ENCODE measurements at regions not wholly inside any gene's neighbourhood (a gene's known extent, or its start where the extent isn't known, plus 50 kb on each side); places are given as distances from the start of the nearest gene placed in this dataset.
A peak's percentile ranks its signal among the peaks of the same experiment; 100 is the strongest.

DNA sequence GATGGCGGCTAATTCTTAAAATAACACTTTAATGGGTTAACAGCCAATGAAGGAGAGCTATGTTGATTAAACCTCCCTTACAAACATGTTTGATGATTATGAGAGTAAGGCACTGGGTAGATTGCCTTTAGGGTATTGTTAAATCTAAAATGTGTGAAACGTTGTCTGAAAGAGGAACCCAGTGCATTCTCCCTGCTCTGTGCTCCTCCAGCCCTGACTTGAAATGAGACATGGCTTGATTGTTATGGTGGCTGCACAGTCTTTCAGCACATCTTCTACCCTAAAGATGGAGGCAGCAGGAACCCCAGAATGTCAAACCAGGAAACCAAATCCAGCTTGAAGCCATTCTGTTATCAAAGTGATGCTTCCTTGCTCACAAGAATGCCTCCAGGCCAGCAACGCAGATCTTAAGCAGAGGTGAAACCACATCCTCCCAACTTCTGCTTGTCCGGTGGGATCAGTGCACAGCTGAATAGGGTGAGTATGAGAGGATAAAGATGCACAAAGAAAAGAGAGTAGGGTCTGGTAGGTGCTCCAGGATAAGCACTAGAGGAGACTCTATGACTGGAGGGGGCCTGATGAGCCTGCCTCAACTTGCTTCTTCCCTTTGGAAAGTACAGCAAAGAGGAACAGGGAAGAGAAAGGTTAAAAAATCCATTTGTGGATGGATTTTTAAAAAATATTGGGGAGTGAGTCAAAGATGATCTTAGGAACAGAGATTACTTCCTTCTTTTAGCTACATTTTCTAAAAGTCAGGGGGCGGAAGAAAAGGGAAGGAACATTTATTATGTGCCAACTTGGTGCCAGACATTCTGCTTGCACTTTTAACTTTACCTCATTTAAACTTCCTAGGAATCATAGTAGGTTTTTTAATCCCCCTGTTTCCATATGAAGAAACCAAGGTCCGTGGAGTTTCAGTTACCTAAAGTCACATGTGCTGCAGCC, 523.0 kb downstream of the TXNL1 start:
- DNase-seq (ENCODE audit: insufficient read length, low spot score) (no peak), FAIRE-seq (peak; percentile 5)
- TF ChIP-seq SPI1 (IDR thresholded peaks at IDR 0.05; ENCODE audit: low read depth, low read length) (peak; percentile 22; the same call in 1 of the 2 replicates), POU2F2 (IDR thresholded peaks at IDR 0.05; ENCODE audit: low read depth, low read length) (no peak)

DNA sequence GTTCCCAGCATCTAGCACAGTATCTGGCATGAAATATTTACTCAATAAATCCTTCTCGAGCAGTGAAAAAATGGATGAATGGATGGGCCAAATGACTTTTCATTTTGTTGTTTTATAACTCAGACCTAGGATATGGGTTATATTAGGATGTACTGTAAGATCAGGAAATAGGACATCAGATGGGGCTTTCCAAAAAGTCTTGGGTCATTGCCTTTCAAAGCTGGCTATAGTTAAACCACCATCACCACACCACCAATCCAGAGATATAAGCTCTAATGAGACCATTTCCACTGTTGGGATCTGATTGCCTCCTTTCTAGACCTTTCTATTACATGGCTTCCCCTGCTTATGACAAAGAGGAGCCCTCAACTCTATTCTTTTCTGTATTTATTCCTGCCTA, 525.0 kb upstream of the TCF4 start:
- DNase-seq (ENCODE audit: insufficient read length, low spot score) (no peak), FAIRE-seq (no peak)
- TF ChIP-seq TAF1 (IDR thresholded peaks at IDR 0.05; ENCODE audit: low read depth, low read length): no peak
- no peak for TF ChIP-seq SPI1 (IDR thresholded peaks at IDR 0.05; ENCODE audit: low read depth, low read length)
- no peak for TF ChIP-seq POLR2A (IDR thresholded peaks at IDR 0.05; ENCODE audit: low read depth, low read length)
- TF ChIP-seq PAX5 (IDR thresholded peaks at IDR 0.05; ENCODE audit: insufficient read depth, low read length, severe bottlenecking): no peak
- TF ChIP-seq POU2F2 (IDR thresholded peaks at IDR 0.05; ENCODE audit: low read depth, low read length): no peak
- TF ChIP-seq POLR2AphosphoS5 (IDR thresholded peaks at IDR 0.05; ENCODE audit: low read depth, low read length): no peak

DNA sequence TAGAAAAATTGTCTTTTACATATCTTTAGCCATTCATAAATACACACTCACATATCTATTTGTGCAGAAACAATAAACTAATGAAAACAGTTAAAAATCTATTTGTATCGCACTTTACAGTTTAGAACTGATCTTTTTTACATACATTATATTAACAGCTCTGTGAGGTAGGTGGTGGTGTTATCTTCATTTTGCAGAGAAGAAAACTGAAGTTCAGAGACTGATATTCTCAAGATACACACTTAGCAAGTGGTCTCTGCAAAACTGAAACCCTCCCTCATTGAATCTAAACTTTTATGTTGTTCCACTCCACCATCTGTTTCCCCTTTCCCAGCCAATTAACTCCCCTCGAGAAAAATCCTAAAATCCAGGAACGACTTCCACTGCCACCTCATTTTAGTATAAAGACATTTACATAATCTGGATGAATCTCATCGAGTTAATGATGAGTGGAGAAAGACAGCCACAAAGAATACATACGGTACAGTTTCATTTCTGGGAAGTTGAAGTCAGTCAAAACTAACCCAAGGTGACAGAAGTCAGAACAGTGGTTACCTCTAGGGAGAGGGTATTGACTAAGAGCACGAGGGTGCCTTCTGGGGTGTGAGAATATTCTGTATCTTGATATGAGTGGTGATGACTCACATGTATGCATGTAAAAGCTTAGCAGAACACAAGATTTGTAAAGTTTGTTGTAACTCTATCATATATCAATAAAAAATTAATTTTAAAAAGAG, 524.2 kb upstream of the TCF4 start:
- FAIRE-seq (peak; percentile 62), DNase-seq (ENCODE audit: insufficient read length, low spot score) (peak; percentile 9)
- peak; percentile 84 for TF ChIP-seq POU2F2 (IDR thresholded peaks at IDR 0.05; ENCODE audit: low read depth, low read length)
- peak; percentile 62 for TF ChIP-seq PAX5 (IDR thresholded peaks at IDR 0.05; ENCODE audit: insufficient read depth, low read length, severe bottlenecking)
- TF ChIP-seq POLR2A (IDR thresholded peaks at IDR 0.05; ENCODE audit: low read depth, low read length): no peak

DNA sequence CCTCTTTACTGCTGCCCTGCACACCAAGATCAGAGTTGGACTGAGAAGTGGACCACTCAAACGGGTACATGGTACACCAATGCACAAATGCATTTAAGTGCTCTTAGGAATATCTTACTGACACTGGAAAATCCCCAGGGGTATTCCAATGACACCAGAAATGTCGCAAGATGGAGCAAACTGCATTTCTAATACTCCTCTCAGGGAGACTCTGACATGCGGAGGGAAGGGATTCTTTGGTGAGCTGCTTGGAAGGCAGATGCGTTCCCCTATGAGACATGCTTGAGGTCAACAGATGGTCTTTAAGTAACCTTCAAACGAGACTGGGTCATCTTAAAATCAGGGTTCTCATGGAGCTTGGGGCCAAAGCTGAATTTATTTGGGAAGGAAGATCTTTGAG, 521.8 kb upstream of the TCF4 start:
- FAIRE-seq: no peak
- no peak for DNase-seq (ENCODE audit: insufficient read length, low spot score)
- TF ChIP-seq PAX5 (IDR thresholded peaks at IDR 0.05; ENCODE audit: insufficient read depth, low read length, severe bottlenecking) (no peak), POLR2AphosphoS5 (IDR thresholded peaks at IDR 0.05; ENCODE audit: low read depth, low read length) (no peak), SPI1 (IDR thresholded peaks at IDR 0.05; ENCODE audit: low read depth, low read length) (no peak), POLR2A (IDR thresholded peaks at IDR 0.05; ENCODE audit: low read depth, low read length) (no peak), POU2F2 (IDR thresholded peaks at IDR 0.05; ENCODE audit: low read depth, low read length) (no peak)

DNA sequence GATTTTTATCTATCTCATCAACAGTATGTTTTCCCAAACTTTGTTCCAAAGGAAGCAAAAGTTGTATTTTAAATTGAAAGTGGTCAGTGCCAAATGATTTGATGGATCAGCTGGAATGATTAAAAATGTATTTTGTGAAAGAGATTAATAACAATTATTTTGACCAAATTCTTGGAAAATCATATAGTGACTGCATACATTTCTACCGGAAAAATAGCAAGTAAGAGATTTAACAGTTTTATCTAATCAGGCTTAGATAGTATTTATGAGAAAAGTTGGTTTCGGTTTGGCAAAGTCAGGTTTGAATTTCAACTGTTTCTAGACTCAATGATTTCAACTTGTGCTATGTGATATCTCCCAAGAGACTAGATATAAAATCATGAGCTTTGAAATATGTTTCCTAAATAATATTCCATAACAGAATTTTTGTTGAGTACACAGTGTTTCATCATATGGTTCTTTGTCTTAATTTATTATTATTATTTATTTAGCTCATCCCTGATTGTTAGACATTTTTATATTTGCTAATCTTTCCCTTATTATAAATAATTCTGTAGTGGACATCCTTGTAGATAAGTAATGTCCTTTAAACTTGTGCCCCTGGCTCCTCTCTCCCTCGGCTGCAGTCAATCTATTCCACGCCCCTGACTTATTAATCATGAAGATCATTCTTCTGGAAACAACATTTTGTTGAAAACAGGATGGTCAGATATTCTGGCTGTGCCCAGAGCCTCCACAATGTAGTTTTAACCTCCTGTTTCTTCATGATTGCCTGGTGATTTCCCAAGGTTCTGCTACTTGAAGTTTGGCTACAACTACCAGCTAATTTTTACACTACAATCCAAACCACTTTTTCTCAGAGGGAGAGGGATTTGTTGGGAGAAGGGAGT, 520.7 kb upstream of the TCF4 start:
- no peak for DNase-seq (ENCODE audit: insufficient read length, low spot score)
- TF ChIP-seq SPI1 (IDR thresholded peaks at IDR 0.05; ENCODE audit: low read depth, low read length) (no peak), POLR2A (IDR thresholded peaks at IDR 0.05; ENCODE audit: low read depth, low read length) (no peak), POLR2AphosphoS5 (IDR thresholded peaks at IDR 0.05; ENCODE audit: low read depth, low read length) (no peak), PAX5 (IDR thresholded peaks at IDR 0.05; ENCODE audit: insufficient read depth, low read length, severe bottlenecking) (no peak), POU2F2 (IDR thresholded peaks at IDR 0.05; ENCODE audit: low read depth, low read length) (no peak), TAF1 (IDR thresholded peaks at IDR 0.05; ENCODE audit: low read depth, low read length) (no peak)
- FAIRE-seq: no peak

DNA sequence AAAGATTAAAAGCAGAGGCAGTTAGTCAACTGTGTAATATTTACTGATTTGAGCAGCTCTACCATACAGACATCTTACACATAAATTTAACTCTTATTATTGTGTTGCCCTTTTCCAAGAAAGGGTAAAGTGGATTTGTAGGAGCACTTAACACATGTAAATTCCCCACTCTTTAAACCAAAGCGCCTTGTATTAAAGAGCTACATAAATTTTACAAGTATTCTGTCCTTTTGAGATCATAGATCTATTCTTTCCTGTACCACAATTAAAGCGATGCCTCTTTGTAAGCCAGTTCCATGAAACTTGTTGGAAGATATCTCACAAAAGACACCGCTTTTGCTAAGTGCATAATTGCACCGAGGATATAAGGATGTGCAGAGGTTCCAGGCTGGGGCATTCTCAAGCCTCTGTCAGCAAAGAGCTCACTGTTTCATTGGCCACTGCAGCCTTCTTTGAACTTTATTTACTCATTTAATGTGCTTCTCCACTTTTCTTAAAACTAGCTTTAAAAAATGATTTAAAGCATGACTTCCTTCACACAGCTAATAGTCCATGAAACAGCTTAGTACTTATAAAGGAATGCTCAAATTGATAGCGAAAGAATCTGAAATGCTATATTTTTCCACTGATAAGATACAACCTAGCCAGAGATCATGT, 520.0 kb upstream of the TCF4 start:
- DNase-seq (ENCODE audit: insufficient read length, low spot score): no peak
- TF ChIP-seq SPI1 (IDR thresholded peaks at IDR 0.05; ENCODE audit: low read depth, low read length) (no peak), TAF1 (IDR thresholded peaks at IDR 0.05; ENCODE audit: low read depth, low read length) (no peak), POLR2A (IDR thresholded peaks at IDR 0.05; ENCODE audit: low read depth, low read length) (no peak), POLR2AphosphoS5 (IDR thresholded peaks at IDR 0.05; ENCODE audit: low read depth, low read length) (no peak), POU2F2 (IDR thresholded peaks at IDR 0.05; ENCODE audit: low read depth, low read length) (no peak), PAX5 (IDR thresholded peaks at IDR 0.05; ENCODE audit: insufficient read depth, low read length, severe bottlenecking) (no peak)
- FAIRE-seq: no peak

DNA sequence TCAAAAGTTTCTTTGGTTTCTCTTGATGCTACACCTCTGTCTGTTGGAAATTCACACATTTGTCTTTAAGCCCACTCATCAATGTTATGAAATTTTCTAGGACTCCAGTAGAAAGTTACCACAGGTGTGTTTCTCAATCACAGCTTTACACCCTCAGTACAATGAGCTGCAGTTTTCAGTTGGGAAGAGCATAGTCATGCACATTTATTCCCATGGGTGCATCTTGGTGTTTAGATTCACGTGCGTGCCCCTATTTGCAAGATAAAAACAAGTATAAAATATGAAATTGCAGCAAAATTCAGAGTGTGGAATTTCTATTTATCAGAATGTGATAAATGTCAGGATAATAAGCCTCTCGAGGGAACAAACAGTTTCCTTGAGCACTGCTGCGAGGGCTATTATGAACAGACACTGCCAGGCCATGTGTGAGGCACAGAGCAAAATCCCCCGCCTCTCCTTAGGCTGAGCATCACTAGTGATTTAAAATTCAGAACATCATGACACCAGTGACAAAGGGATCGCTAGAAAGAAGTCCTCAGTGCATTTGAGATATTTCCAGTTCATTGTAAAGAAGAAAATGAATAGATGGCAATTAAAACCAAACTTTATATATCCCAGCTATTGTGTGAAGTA, 512.2 kb upstream of the TCF4 start:
- DNase-seq (ENCODE audit: insufficient read length, low spot score) (no peak), FAIRE-seq (no peak)
- TF ChIP-seq POLR2A (IDR thresholded peaks at IDR 0.05; ENCODE audit: low read depth, low read length): no peak
- no peak for TF ChIP-seq POLR2AphosphoS5 (IDR thresholded peaks at IDR 0.05; ENCODE audit: low read depth, low read length)
- no peak for TF ChIP-seq POU2F2 (IDR thresholded peaks at IDR 0.05; ENCODE audit: low read depth, low read length)
- TF ChIP-seq PAX5 (IDR thresholded peaks at IDR 0.05; ENCODE audit: insufficient read depth, low read length, severe bottlenecking): no peak
- no peak for TF ChIP-seq TAF1 (IDR thresholded peaks at IDR 0.05; ENCODE audit: low read depth, low read length)
- no peak for TF ChIP-seq SPI1 (IDR thresholded peaks at IDR 0.05; ENCODE audit: low read depth, low read length)

DNA sequence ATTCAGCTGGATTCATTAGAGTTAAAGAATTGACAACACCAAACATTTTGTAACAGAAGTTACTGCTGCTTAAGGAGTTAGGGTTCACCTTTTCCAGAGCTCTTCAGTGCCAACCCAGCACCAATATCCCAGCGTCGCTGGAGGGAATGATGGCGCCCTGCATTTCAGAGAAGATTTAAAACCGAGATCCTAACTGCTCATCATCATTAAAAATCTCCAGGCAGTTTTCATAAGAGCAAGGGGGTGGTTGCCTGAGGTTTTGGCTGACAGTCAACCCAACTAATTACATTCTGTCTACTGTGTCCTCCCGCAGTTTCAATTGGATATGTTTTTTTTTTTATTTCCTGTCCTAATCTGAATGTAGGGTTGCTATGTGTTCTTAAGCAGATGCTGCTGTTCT, 509.6 kb upstream of the TCF4 start:
- DNase-seq (ENCODE audit: insufficient read length, low spot score): no peak
- no peak for FAIRE-seq
- no peak for TF ChIP-seq TAF1 (IDR thresholded peaks at IDR 0.05; ENCODE audit: low read depth, low read length)
- TF ChIP-seq POU2F2 (IDR thresholded peaks at IDR 0.05; ENCODE audit: low read depth, low read length): no peak
- TF ChIP-seq POLR2A (IDR thresholded peaks at IDR 0.05; ENCODE audit: low read depth, low read length): no peak
- TF ChIP-seq PAX5 (IDR thresholded peaks at IDR 0.05; ENCODE audit: insufficient read depth, low read length, severe bottlenecking): no peak
- TF ChIP-seq POLR2AphosphoS5 (IDR thresholded peaks at IDR 0.05; ENCODE audit: low read depth, low read length): no peak
- no peak for TF ChIP-seq SPI1 (IDR thresholded peaks at IDR 0.05; ENCODE audit: low read depth, low read length)

Data from GM12891 (cell line).